Fibroblast of lung (primary cell): ENCODE measurements at regions not wholly inside any gene's neighbourhood (a gene's known extent, or its start where the extent isn't known, plus 50 kb on each side); places are given as distances from the start of the nearest gene placed in this dataset.

Source experiments
- CTCF ChIP-seq, 2 donors: IDR thresholded peaks in 1 of 2; conservative IDR thresholded peaks in 1 of 2; 1 replicate in 1 of 2; 2 replicates in 1 of 2; pipeline ENCODE4 v1.5.1; 2011 to 2012; ENCODE audit warnings: low read length in 2 of 2, control low read depth in 1 of 2, inconsistent platforms in 1 of 2, low read depth in 1 of 2, mild to moderate bottlenecking in 1 of 2
- EZH2 ChIP-seq: IDR thresholded peaks from 2 replicates; pipeline ENCODE4 v1.5.1; 2012; ENCODE audit warnings: low read length, control low read depth, mild to moderate bottlenecking; ENCODE audit errors: missing control alignments

- TF ChIP-seq CTCF (conservative IDR thresholded peaks at IDR 0.05 in 1 of 2, IDR thresholded peaks at IDR 0.05 in 1 of 2; ENCODE audit: low read depth in 1 of 2, low read length in 2 of 2) (no peak), EZH2 (no peak)
Measured at GRCh38 chr3:191740712-191741111, 279.7 kb downstream of the PYDC2 start.
